Right kidney (tissue), 1 donor: ENCODE measurements at regions not wholly inside any gene's neighbourhood (a gene's known extent, or its start where the extent isn't known, plus 50 kb on each side); places are given as distances from the start of the nearest gene placed in this dataset.

Experiments used
- DNase-seq: peaks from one replicate; pipeline ENCODE4 v3.0.0-alpha.2; 2016

DNA sequence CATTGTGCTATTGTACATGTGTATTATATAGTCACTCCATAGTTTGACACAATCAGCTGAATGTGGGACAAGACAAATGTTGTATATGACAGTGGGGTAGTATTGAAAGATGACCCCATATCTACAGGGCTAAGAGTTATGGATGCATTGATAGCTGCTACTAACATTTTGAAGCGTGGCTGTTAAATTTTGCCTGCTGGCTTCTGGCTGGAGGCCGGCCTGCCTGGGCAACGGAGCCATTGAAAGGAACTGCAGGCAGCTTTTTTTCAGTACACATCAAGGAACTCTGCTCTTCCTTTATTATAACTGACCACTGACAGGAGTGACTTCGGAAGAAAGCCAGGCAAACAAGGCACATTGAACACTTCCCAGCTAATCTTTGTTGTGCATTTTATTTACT, 76.1 kb upstream of the TMEM33 start:
- DNase-seq = no peak

DNA sequence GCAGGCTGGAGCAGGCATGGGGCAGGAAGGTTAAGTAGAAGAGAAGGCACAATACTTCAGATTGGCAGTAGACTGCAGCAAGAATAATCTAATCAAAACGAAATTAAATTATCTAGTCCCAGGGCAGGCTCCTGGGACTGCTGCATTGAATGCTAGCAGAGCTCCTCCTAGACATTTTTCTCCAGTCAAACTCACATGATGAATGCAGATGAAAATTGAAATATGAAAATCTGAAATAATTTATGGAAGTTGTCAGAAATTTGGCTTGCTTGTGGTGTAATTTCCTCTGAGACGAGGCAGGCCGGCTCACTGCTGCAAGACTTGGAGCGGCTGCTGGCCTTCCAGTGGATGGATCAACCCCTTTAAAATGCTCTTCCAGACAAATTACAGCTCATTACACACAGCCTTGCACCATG, 78.0 kb upstream of the TMEM33 start:
- no peak for DNase-seq

DNA sequence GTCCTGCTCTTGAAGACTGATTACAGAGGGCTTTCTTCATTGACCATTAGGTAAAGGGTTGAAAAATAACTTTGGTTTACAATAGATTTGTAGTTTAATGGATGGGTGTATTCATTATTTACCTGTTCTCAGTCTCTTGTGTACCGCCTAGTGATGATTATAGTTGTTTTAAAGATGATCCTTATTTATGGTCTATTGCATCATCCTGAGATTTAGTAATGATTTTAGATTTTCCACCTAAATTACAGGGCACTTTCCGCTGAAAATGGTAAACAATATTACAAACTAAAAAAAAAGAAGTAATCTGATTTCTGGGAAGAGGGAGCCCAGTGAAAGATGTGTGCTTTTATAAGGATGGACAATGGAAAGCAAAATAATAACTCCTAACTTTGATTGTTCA, 78.4 kb upstream of the TMEM33 start:
- DNase-seq = no peak

GRCh38 chr4:41853973-41854372, 81.3 kb upstream of the TMEM33 start:
- no peak for DNase-seq

DNA sequence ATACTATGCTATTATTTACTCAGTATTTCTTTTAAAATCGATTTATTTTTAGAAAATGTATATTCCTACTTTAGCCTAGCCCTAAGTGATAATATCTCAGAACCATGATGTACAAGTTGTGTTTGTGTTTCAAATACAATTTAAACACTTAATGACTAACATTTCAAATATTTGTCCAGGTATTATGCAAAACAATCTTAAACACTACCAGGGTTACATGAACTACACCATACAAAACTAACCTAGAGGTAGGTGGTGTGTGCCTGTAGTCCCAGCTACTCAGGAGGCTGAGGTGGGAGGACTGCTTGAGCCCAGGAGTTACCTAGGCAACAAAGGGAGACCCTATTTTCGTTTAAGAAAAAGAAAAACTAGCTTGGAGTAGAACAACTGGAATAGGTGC, 83.0 kb upstream of the TMEM33 start:
- no peak for DNase-seq

DNA sequence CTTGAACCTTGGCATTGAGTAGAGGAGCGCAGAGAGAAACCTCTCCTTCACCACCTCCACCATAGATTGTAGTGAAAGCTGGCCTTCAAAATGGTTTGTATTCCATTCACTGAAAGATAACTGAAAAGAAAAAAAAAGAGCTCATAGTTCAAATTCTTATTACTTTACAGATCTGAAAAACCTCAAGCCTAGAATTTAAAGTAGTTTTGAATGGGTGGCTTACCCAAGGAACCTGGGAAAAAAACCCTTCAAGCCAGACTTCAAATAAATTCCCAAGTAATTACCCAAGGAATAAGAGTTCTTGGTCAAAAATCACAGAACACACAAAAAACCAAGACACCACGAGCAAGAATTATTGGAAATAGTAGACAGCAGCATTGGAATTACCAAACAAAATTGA, 83.6 kb upstream of the TMEM33 start:
- no peak for DNase-seq

DNA sequence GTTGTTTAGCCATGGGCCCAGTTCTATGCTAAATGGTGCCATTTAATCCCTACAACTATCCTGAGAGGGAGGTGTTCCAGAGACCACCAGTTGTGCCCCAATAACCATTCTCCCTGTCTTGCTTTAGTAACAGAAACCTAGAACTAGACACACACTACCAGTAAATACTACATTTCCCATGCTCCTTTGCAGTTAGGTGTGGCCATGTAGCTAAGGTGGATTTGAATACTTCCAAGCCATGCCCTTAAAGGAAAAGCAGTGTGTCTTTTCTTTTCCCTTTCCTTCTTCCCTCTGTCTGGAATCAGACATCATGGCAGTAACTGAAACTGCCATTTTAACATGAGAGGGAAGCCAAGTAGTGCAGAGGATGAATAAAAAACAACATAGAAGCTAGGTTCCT, 90.9 kb upstream of the TMEM33 start:
- DNase-seq = no peak

GRCh38 chr4:41839916-41840854, 91.7 kb upstream of the PHOX2B start:
- no peak for DNase-seq

- DNase-seq = no peak
Measured at GRCh38 chr4:41838590-41838989, 90.1 kb upstream of the PHOX2B start.

- no peak for DNase-seq
Measured at GRCh38 chr4:41835321-41835995, 86.9 kb upstream of the PHOX2B start.

GRCh38 chr4:41832961-41833360, 84.4 kb upstream of the PHOX2B start:
- no peak for DNase-seq

- DNase-seq = no peak
Measured at GRCh38 chr4:41822325-41822724, 73.8 kb upstream of the PHOX2B start.

GRCh38 chr4:41820473-41820872, 71.9 kb upstream of the PHOX2B start:
- DNase-seq = no peak

- DNase-seq = no peak
Measured at GRCh38 chr4:41819621-41820020, 71.1 kb upstream of the PHOX2B start.

GRCh38 chr4:41815473-41815872, 66.9 kb upstream of the PHOX2B start:
- DNase-seq = no peak

GRCh38 chr4:41814565-41814964, 66.0 kb upstream of the PHOX2B start:
- DNase-seq = no peak

DNA sequence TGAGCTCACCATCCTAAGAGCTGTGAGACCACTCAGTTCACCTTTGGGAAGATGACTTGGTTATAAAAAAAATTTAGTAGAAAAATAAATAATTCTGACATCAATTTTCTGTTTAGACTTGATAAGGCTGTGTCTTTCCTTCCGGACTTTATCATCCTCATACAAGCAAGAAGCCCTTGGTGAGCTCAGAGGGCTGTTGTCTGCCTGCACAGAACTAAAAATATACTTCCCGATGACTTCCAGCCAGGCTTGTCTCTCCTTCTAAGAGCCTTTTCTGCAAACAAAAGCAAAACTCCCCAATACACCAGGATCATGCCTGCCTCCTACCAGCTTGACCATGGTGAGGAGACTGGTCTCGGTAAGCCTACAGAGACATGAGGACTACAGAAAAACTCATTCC, 58.3 kb upstream of the PHOX2B start:
- no peak for DNase-seq

DNA sequence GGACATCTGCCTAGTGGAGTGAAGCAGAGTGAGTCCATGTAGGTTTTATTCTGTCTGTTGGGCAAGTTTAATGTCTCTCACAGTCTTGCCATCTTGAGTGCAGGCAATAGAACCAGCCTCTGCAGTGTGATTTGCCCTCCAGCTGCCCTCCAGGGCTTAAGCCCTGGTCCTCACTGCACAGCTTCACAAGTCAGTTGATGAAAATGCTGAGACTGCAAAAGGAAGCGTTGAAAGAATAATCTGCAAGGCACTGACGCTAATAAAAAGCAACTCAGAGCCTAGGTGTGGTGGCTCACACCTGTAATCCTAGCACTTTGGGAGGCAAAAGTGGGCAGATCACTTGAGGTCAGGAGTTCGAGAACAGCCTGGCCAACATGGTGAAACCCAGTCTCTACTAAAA, 54.1 kb upstream of the PHOX2B start:
- DNase-seq = no peak

- no peak for DNase-seq
Measured at GRCh38 chr4:41799126-41799525, 50.6 kb upstream of the PHOX2B start.
